OCI-LY1 (cell line): ENCODE measurements at regions not wholly inside any gene's neighbourhood (a gene's known extent, or its start where the extent isn't known, plus 50 kb on each side); places are given as distances from the start of the nearest gene placed in this dataset.

Source experiments
- EZH2 ChIP-seq: fragments of 200-600 bp; sonication (generic), shearing (Covaris generic); IDR thresholded peaks from 2 replicates; pipeline ENCODE4 v1.8.0; 2017; ENCODE audit warnings: borderline replicate concordance, mixed run types, mild to moderate bottlenecking, antibody characterized with exemption, low read length, moderate library complexity, mixed read lengths
- TF ChIP-seq, protein P1 (sequence below): fragments of 200-600 bp; sonication (generic), shearing (Covaris generic); IDR thresholded peaks from 2 replicates; pipeline ENCODE4 v1.5.1; 2017; ENCODE audit warnings: mild to moderate bottlenecking, antibody characterized with exemption, low read length, moderate library complexity, mixed read lengths

DNA sequence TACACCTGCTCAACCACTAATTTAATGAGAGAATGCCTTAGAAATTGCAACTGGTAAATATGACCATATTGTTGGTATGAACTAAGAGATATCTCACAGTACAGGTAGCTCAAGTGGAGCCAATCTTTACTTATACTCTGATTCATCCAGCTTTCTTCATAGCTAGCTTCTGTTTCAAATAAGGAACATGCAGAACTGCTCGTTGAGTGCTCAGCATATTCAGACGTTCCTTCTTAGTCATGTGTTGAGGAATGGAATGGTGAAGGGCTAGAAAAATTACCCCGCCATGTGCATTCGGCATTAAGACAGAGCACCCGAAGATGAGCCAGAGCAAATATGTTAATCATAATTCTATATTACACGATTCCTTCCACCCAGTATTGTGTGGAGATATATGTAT is 144.0 kb upstream of the VRK2 start:
- TF ChIP-seq, protein P1, sequence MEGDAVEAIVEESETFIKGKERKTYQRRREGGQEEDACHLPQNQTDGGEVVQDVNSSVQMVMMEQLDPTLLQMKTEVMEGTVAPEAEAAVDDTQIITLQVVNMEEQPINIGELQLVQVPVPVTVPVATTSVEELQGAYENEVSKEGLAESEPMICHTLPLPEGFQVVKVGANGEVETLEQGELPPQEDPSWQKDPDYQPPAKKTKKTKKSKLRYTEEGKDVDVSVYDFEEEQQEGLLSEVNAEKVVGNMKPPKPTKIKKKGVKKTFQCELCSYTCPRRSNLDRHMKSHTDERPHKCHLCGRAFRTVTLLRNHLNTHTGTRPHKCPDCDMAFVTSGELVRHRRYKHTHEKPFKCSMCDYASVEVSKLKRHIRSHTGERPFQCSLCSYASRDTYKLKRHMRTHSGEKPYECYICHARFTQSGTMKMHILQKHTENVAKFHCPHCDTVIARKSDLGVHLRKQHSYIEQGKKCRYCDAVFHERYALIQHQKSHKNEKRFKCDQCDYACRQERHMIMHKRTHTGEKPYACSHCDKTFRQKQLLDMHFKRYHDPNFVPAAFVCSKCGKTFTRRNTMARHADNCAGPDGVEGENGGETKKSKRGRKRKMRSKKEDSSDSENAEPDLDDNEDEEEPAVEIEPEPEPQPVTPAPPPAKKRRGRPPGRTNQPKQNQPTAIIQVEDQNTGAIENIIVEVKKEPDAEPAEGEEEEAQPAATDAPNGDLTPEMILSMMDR: no peak
- no peak for TF ChIP-seq EZH2
